Gastroesophageal sphincter (tissue), 4 donors: ENCODE measurements at regions not wholly inside any gene's neighbourhood (a gene's known extent, or its start where the extent isn't known, plus 50 kb on each side); places are given as distances from the start of the nearest gene placed in this dataset.

Experiments
- ATAC-seq: fragments of 150-250 bp; one replicate; pipeline ENCODE4 v1.9.1; 2016; ENCODE audit warnings: mild to moderate bottlenecking, moderate library complexity
- H3K27ac ChIP-seq, 4 donors: fragments of 200-600 bp; sonication (generic) in 3 of 4; 1 replicate in 3 of 4; 2 replicates in 1 of 4; pipeline ENCODE4 v1.5.1; 2016 to 2019
- H3K27me3 ChIP-seq: fragments of 200-600 bp; sonication (generic); one replicate; pipeline ENCODE4 v1.5.1; 2019
- H3K36me3 ChIP-seq, 2 donors: fragments of 200-600 bp; sonication (generic); one replicate each; pipeline ENCODE4 v1.5.1; 2019; ENCODE audit warnings: control low read depth in 1 of 2
- H3K4me1 ChIP-seq, 3 donors: fragments of 200-600 bp; sonication (generic); 1 replicate in 2 of 3; 2 replicates in 1 of 3; pipeline ENCODE4 v1.5.1; 2016 to 2019; ENCODE audit warnings: control low read depth in 2 of 3
- H3K4me3 ChIP-seq, 2 donors: fragments of 200-600 bp; sonication (generic); one replicate each; pipeline ENCODE4 v1.5.1; 2019; ENCODE audit warnings: mild to moderate bottlenecking in 1 of 2, moderate library complexity in 1 of 2
- H3K9me3 ChIP-seq, 3 donors: fragments of 200-600 bp; sonication (generic); one replicate each; pipeline ENCODE4 v1.5.1; 2017 to 2019; ENCODE audit warnings: control low read depth in 2 of 3
- CTCF ChIP-seq, 4 experiments: fragments of 200-600 bp in 2 of 4; fragments of 450-650 bp in 2 of 4; sonication (generic) in 1 of 4; IDR thresholded peaks; one replicate each; pipeline ENCODE4 v1.5.1; 2017 to 2019; ENCODE audit warnings: antibody characterized with exemption in 4 of 4, mild to moderate bottlenecking in 2 of 4, moderate library complexity in 2 of 4
- EP300 ChIP-seq: sonication (generic); formaldehyde crosslinking; IDR thresholded peaks from one replicate; pipeline ENCODE4 v1.6.1; 2017; ENCODE audit warnings: antibody characterized with exemption, mild to moderate bottlenecking
- POLR2A ChIP-seq, 2 donors: fragments of 450-650 bp; IDR thresholded peaks; one replicate each; pipeline ENCODE4 v1.6.1; 2017; ENCODE audit warnings: antibody characterized with exemption in 2 of 2, mild to moderate bottlenecking in 2 of 2, moderate library complexity in 1 of 2
- POLR2AphosphoS5 ChIP-seq: sonication (generic); formaldehyde crosslinking; IDR thresholded peaks from one replicate; pipeline ENCODE4 v1.6.1; 2017; ENCODE audit warnings: antibody characterized with exemption
- WGBS, 2 donors: methylation state at CpG; one replicate each; pipeline ENCODE4 v1.1.5; 2018; ENCODE audit warnings: low coverage in 1 of 2; 5-methylcytosine and 5-hydroxymethylcytosine counted together

- ATAC-seq, result no peak
- Histone ChIP-seq H3K4me3 (no peak overlapping the region), H3K27me3 (no peaks in the 10 kb centered on the region), H3K4me1 (no peaks in the 10 kb centered on the region), H3K27ac (no peak overlapping the region), H3K9me3 (no peaks in the 10 kb centered on the region), H3K36me3 (no peaks in the 10 kb centered on the region)
- no peak for TF ChIP-seq CTCF (IDR thresholded peaks at IDR 0.05)
- TF ChIP-seq POLR2A (IDR thresholded peaks at IDR 0.05), result no peak
- no peak for TF ChIP-seq POLR2AphosphoS5
- no peak for TF ChIP-seq EP300
- WGBS, 2 donors, result 82 to 91% methylated on average over 5 of the region's 5 CpGs
Observed at GRCh38 chr11:80649186-80649585, 1208.4 kb upstream of the TENM4 start.

GRCh38 chr11:80638296-80638695 lies 1197.5 kb upstream of the TENM4 start:
- Histone ChIP-seq H3K4me1 (no peaks in the 10 kb centered on the region), H3K36me3 (no peaks in the 10 kb centered on the region), H3K27me3 (no peaks in the 10 kb centered on the region), H3K27ac (no peak overlapping the region), H3K9me3 (no peaks in the 10 kb centered on the region), H3K4me3 (no peak overlapping the region)
- 85 to 90% methylated on average over 2 to 3 of the region's 3 CpGs for WGBS, 2 donors
- no peak for ATAC-seq
- no peak for TF ChIP-seq CTCF (IDR thresholded peaks at IDR 0.05)
- no peak for TF ChIP-seq POLR2AphosphoS5
- TF ChIP-seq EP300, result no peak
- TF ChIP-seq POLR2A (IDR thresholded peaks at IDR 0.05), result no peak

GRCh38 chr11:80637571-80637970 lies 1196.7 kb upstream of the TENM4 start:
- 84 to 92% methylated on average over 2 of the region's 2 CpGs for WGBS, 2 donors
- H3K4me3 ChIP-seq, result no peak overlapping the region
- ATAC-seq, result no peak
- no peaks in the 10 kb centered on the region for H3K27me3 ChIP-seq
- TF ChIP-seq CTCF (IDR thresholded peaks at IDR 0.05), result no peak
- no peak for TF ChIP-seq EP300
- TF ChIP-seq POLR2AphosphoS5, result no peak
- no peak for TF ChIP-seq POLR2A (IDR thresholded peaks at IDR 0.05)
- no peak overlapping the region for H3K27ac ChIP-seq
- no peaks in the 10 kb centered on the region for H3K4me1 ChIP-seq
- no peaks in the 10 kb centered on the region for H3K9me3 ChIP-seq
- H3K36me3 ChIP-seq, result no peaks in the 10 kb centered on the region

- no peak overlapping the region for H3K4me3 ChIP-seq
- no peaks in the 10 kb centered on the region for H3K27me3 ChIP-seq
- ATAC-seq, result no peak
- H3K36me3 ChIP-seq, result no peaks in the 10 kb centered on the region
- no peak overlapping the region for H3K27ac ChIP-seq
- H3K4me1 ChIP-seq, result no peaks in the 10 kb centered on the region
- 92 to 94% methylated on average over 3 of the region's 3 CpGs for WGBS, 2 donors
- H3K9me3 ChIP-seq, result no peaks in the 10 kb centered on the region
- no peak for TF ChIP-seq POLR2A (IDR thresholded peaks at IDR 0.05)
- no peak for TF ChIP-seq EP300
- no peak for TF ChIP-seq CTCF (IDR thresholded peaks at IDR 0.05)
- no peak for TF ChIP-seq POLR2AphosphoS5
Observed at GRCh38 chr11:80636999-80637398, 1196.2 kb upstream of the TENM4 start.

- WGBS, 2 donors, result 55 to 72% methylated on average over 3 of the region's 3 CpGs
- no peak for TF ChIP-seq CTCF (IDR thresholded peaks at IDR 0.05)
- no peak for TF ChIP-seq POLR2A (IDR thresholded peaks at IDR 0.05)
- TF ChIP-seq POLR2AphosphoS5, result no peak
- TF ChIP-seq EP300, result no peak
- no peak overlapping the region for H3K4me3 ChIP-seq
- H3K36me3 ChIP-seq, result no peaks in the 10 kb centered on the region
- H3K9me3 ChIP-seq, result no peaks in the 10 kb centered on the region
- no peak for ATAC-seq
- no peaks in the 10 kb centered on the region for H3K27me3 ChIP-seq
- H3K27ac ChIP-seq, result no peak overlapping the region
- no peaks in the 10 kb centered on the region for H3K4me1 ChIP-seq
Observed at GRCh38 chr11:80635178-80635577, 1194.3 kb upstream of the TENM4 start.
